Dendritic cell treated with granulocyte-macrophage colony-stimulating factor and Interleukin-4, amounts not matched to agents 40 ng/mL and 50 ng/mL, for 4 days (primary cell): ENCODE measurements at regions not wholly inside any gene's neighbourhood (a gene's known extent, or its start where the extent isn't known, plus 50 kb on each side); places are given as distances from the start of the nearest gene placed in this dataset.
"Not testable (repeated sequence)": the region's sequence is repeated elsewhere in the genome, so short reads cannot be mapped to it uniquely, and the experiment has no call there.

Experiments used
- H3K27ac Mint-ChIP-seq: one replicate; pipeline ENCODE4 v1.8.0; 2022; ENCODE audit warnings: mild to moderate bottlenecking, mixed read lengths
- H3K27me3 Mint-ChIP-seq: one replicate; pipeline ENCODE4 v1.8.0; 2022; ENCODE audit warnings: mild to moderate bottlenecking, mixed read lengths
- H3K36me3 Mint-ChIP-seq: one replicate; pipeline ENCODE4 v1.8.0; 2022; ENCODE audit warnings: low read depth, mixed read lengths
- H3K4me1 Mint-ChIP-seq: one replicate; pipeline ENCODE4 v1.8.0; 2022; ENCODE audit warnings: low read depth, mixed read lengths
- H3K4me3 Mint-ChIP-seq: one replicate; pipeline ENCODE4 v1.8.0; 2022; ENCODE audit warnings: mild to moderate bottlenecking, moderate library complexity, mixed read lengths
- H3K9me3 Mint-ChIP-seq: one replicate; pipeline ENCODE4 v1.8.0; 2022; ENCODE audit warnings: mixed read lengths
- intact Hi-C: fragments of 100-400 bp; cut with micrococcal nuclease; formaldehyde crosslinking; loops from one replicate; pipeline ENCODE4 v1.15.0; 2022

DNA sequence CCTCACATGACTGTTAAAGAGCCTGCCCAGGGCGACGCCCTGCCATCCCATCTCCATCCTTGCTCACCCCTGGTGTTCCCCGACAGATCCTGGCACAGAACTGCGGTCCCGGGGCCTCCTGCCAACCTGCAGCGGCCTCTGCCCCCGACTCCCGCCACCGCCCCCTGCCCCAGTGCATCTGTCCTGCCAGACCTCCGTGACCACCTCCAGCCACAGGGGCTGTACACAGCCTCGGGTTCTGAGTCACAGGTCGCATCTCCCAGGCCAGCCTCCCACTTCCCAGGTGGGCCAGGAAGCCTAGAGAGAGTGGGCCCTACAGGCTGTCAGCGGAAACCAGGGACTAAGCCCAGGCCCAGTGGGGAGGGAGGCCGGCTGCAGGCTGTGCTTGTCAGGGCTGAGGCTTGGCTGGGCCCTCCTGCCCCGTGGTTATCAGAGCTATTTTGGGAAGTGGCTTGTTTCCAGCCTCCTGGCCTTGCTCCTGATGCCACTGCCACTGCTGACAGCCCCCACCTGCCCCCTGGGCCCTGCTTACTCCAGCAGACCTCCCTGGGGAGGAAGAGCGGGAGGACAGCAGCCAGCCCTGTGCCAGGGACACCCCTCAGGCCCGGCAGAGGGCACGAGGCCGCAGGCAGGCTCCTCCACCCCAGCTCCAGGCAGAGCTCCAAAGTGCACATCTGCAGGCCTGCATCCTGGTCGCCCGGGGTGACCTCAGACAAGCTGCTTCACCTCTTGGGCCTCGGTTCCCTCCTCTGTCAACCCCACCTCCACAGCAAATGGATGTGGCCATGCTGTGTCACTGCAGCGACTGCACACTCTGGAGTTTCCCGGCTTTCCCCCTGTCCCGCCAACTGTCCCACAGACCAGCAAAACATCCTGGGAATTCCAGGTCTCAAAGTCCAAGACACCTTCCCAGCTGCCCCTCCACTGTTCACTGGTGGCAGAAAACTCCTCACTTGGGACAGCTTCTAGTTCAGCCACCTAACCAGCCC lies 124.1 kb upstream of the AKAP13 start:
- H3K27ac Mint-ChIP-seq, intact Hi-C loops, H3K36me3 Mint-ChIP-seq, H3K27me3 Mint-ChIP-seq, H3K4me1 Mint-ChIP-seq, H3K9me3 Mint-ChIP-seq, H3K4me3 Mint-ChIP-seq: not testable (repeated sequence)

DNA sequence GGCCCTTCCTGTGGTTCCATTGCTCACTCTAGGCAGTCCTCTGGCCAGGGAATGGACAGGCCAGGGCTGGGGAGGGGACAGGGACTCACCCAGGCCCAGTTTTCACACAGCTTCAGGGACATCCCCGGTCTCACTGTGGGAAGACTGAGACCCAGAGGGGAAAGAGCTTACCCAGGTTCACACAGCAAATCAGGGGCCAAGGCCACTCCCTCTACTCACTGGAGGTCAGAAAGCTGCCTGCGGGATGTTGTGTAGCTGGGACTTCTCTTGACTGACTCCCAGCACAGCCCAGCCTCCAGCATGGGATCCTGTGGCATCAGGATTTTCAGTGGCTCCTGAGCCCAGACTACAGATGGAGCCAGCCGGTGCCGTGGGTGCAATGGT lies 122.3 kb upstream of the AKAP13 start:
- intact Hi-C loops, H3K36me3 Mint-ChIP-seq, H3K4me3 Mint-ChIP-seq, H3K27me3 Mint-ChIP-seq, H3K4me1 Mint-ChIP-seq, H3K27ac Mint-ChIP-seq, H3K9me3 Mint-ChIP-seq: not testable (repeated sequence)

DNA sequence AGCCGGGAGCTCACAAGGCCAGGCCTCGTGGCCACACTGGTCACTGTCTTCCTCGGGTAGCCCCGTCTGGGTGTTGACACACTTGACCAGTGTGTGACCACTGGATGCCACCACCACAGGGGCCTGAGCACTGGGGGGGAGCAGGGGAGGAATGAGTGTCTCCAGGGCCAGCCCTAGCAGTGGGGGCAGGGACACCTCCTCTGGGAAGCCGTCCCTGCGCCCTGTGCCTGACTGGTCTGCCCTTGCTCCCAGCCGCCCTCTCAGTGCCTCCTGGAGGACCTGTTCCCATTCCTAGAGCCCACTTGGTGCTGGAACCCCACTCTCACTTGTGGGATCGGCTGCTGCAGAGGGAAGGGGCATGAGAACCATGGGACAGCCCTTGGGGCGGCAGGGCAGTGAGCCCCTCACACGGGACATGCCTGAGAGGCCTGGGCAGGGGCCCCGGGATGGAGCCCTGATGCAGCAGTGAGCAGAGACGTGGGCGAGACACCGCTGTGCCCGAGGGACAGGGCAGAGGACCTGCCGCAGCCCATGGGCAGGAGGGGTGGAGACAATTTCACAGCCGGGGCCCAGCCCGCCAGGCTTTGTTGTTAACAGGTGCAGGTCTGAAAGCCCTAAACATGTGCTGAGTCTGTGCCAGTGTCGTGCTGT lies 121.7 kb upstream of the AKAP13 start:
- intact Hi-C loops, H3K36me3 Mint-ChIP-seq, H3K9me3 Mint-ChIP-seq, H3K4me1 Mint-ChIP-seq, H3K4me3 Mint-ChIP-seq, H3K27ac Mint-ChIP-seq, H3K27me3 Mint-ChIP-seq: not testable (repeated sequence)

DNA sequence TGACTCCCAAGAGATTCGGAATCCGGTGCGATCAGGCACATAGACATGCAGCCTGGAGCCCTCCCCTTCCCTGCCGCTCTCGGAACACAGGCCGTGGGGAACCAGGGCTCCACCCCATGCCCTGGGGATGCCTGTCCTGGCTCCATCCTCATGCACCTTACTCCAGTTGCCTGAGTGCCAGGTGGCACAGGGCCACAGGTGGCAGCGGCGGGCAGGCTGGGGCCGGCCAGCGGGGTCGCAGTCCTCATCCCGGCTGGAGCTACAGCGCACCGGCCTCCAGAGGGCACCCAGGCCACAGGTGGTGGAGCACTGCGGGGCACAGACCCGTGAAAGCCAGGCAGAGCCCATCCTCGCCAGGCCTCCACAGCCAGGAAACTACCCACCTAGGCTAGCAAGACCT lies 119.9 kb upstream of the AKAP13 start:
- H3K9me3 Mint-ChIP-seq, intact Hi-C loops, H3K27me3 Mint-ChIP-seq, H3K36me3 Mint-ChIP-seq, H3K27ac Mint-ChIP-seq, H3K4me3 Mint-ChIP-seq, H3K4me1 Mint-ChIP-seq: not testable (repeated sequence)

DNA sequence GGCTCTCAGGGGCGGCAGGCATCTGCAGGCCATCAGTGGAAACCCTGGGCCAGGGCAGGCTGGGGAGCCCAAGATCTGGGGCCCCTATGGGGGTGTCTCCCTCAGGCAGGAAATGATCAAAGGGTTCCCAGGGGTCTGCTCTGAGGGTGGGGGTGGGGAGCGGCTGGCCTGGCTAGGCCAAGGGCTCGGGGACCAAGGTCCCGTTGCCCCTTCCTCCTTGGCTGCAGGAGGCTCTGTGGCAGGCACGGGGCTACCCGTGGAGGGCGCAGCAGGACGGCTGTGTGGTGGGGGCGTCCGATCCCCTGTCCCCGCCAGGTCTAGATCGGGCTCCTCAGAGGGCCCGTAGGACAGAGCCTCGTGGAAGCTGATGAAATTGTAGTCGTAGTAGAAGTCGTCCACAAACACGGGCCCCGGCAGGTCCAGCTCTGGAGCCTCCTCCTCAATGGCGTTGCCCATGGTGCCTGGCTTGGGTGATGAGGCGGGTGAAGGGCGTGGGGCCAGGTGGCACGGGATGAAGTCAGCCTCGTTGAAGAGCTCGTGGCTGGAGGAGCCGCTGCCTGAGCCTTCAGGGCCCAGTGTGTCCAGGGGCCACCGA lies 117.8 kb upstream of the AKAP13 start:
- H3K9me3 Mint-ChIP-seq, H3K27ac Mint-ChIP-seq, intact Hi-C loops, H3K36me3 Mint-ChIP-seq, H3K27me3 Mint-ChIP-seq, H3K4me3 Mint-ChIP-seq, H3K4me1 Mint-ChIP-seq: not testable (repeated sequence)

DNA sequence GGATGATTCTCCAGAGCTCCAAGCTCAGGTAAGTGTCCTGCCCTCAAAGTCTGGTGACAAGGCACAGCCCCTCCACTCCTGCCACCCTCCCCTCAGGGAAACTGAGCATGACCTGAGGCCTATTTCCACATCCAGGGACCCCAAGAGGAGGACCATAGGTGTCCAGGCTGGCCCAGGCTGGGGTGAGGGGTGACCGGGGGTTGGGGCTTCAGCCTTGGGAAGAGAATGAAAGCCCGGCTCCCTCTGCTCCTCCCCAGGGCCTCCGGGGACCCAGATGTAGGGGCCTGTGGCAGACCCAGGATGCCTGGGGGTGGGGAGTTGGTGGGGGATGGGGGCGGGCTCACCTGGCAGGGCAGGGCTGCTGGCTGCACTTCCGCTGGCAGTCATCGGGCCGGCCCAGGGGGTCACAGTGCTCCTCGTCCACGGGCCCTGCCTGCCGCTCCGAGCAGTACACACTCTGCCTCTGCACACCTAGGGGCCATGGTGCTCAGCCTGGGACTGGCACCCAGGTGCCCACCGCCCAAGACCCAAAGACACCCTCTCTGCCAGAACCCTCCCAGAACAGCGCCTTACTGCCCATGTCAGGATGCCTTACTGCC lies 116.5 kb upstream of the AKAP13 start:
- H3K4me1 Mint-ChIP-seq, H3K27me3 Mint-ChIP-seq, intact Hi-C loops, H3K27ac Mint-ChIP-seq, H3K9me3 Mint-ChIP-seq, H3K36me3 Mint-ChIP-seq, H3K4me3 Mint-ChIP-seq: not testable (repeated sequence)

DNA sequence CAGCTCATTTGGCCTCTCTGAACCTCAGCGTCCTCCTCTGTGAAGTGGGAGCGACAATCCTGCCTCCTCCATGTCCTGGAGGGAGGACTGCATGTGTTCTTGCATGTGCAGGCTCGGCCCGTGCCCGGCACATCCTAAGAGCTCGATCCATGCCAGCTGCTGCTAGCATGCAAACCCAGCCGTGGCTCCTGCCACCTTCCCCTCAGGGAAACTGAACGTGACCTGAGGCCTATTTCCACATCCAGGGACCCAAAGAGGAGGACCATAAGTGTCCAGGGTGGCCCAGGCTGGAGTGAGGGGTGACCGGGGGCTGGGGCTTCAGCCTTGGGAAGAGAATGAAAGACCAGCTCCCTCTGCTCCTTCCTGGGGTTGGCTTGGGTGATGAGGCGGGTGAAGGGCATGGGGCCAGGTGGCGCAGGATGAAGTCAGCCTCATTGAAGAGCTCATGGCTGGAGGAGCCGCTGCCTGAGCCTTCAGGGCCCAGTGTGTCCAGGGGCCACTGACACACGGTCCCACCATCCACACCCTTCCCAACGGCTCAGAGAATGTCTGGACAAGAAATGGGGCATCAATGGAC lies 115.7 kb upstream of the AKAP13 start:
- H3K27me3 Mint-ChIP-seq, H3K9me3 Mint-ChIP-seq, H3K4me3 Mint-ChIP-seq, intact Hi-C loops, H3K27ac Mint-ChIP-seq, H3K4me1 Mint-ChIP-seq, H3K36me3 Mint-ChIP-seq: not testable (repeated sequence)

DNA sequence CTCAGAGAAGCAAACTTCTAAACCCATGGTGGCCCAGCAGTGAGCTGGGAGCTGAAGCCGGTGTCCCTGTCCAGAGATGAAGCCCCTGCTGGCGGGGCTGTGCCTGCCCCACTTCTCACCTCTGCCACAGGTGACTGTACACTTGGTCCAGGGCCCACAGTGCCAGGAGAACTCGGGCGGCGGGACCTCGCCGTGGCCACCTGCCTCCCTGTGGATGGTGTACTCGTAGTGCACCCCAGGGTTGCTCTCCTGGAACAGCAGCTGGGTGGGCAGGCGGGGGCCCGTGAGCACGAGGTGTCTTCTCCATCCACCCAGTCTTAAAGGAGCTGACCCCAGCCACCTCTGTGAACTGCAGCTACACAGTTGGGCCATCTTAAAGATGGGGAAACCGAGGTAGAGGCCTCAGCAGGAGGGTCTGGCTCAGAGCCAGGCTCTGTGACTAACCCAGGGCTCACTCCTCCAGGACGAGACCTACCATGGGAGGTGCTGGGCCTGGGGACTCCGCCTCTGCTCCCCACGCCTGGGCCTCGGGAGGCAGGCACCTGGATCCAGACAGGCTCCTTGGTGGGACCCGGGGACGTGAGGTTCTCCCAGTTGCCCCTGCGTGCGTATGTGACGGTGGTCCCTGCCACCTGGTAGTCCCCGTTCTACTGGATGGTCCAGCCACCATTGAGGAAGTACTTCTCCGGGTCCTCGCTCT lies 113.1 kb upstream of the AKAP13 start:
- H3K36me3 Mint-ChIP-seq, H3K4me1 Mint-ChIP-seq, H3K4me3 Mint-ChIP-seq, H3K27me3 Mint-ChIP-seq, intact Hi-C loops, H3K9me3 Mint-ChIP-seq, H3K27ac Mint-ChIP-seq: not testable (repeated sequence)

DNA sequence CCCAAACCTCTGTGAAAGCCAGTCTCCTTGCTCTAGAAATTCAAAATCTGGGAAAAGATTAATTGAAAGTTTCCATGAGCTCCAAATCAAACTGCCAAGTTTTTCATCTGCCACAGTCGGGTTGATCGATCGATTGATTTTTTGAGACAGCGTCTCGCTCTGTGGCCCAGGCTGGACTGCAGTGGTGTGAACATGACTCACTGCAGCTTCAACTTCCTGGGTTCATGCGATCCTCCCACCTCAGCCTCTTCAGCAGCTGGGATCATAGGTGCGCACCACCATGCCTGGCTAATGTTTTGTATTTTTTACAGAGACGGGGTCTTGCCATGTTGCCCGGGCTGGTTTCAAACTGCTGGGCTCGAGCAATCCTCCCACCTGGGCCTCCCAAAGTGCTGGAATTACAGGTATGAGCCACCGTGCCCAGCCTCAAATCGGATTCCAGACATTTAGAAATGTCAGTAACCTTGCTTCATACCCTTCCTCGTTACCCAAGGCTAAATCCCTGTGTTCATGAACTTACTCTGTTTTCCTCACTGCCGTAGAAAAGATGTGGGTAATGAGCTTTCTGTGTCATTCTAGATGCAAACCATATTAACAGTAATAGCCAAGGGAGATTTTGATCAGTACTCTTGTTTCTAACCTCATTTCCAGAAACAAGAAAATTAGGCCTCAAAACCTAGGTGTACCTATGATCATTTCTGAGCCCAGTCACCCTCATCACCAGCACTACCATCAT lies 105.9 kb upstream of the AKAP13 start:
- Mint-ChIP-seq H3K27me3 (no peaks in the 10 kb centered on the region), H3K27ac (no peak overlapping the region)

DNA sequence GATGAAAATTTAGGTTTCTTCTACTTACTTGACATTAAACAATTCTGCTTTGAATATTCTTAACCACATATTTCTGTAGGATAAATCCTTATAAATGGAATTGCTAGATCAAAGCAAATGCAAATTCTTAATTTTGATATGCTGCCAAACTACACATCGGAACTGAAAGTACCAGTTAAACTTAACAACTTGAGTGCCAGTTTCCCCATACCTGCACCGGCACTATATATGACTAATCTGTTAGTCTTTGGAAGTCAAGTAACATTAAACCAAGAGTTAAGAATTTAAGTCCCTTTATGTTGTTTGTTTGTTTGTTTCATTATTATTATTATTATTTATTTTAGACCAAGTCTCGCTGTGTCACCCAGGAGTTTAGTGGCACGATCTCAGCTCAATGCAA lies 103.9 kb upstream of the AKAP13 start:
- no peaks in the 10 kb centered on the region for H3K9me3 Mint-ChIP-seq
- no peaks in the 10 kb centered on the region for H3K27me3 Mint-ChIP-seq
- intact Hi-C loops, result no loop called here
- H3K27ac Mint-ChIP-seq, result no peak overlapping the region
- no peaks in the 10 kb centered on the region for H3K4me1 Mint-ChIP-seq
- no peaks in the 10 kb centered on the region for H3K36me3 Mint-ChIP-seq
- H3K4me3 Mint-ChIP-seq, result no peak overlapping the region

More for the DNA sequence above, 105.9 kb upstream of the AKAP13 start:
- intact Hi-C loops, result no loop called here
- Mint-ChIP-seq H3K9me3 (no peaks in the 10 kb centered on the region), H3K4me3 (no peak overlapping the region), H3K4me1 (no peaks in the 10 kb centered on the region), H3K36me3 (no peaks in the 10 kb centered on the region)

DNA sequence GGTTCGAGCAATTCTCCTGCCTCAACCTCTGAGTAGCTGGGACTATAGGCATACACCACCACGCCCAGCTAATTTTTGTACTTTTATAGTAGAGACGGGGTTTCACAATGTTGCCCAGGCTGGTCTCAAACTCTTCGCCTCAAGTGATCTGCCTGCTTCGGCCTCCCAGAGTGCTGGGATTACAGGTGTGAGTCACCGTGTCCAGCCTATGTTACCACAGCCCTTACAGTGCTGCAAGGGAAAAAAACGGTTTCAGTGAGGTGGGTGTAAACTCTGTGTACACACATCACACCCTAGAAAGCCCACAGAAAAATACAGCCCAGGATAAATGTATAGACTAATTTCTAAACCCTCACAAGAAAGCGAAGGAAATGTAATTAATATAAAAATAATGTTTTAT lies 103.5 kb upstream of the AKAP13 start:
- Mint-ChIP-seq H3K9me3 (no peaks in the 10 kb centered on the region), H3K4me3 (no peak overlapping the region), H3K4me1 (no peaks in the 10 kb centered on the region), H3K36me3 (no peaks in the 10 kb centered on the region), H3K27me3 (no peaks in the 10 kb centered on the region), H3K27ac (no peak overlapping the region)
- intact Hi-C loops, result no loop called here

DNA sequence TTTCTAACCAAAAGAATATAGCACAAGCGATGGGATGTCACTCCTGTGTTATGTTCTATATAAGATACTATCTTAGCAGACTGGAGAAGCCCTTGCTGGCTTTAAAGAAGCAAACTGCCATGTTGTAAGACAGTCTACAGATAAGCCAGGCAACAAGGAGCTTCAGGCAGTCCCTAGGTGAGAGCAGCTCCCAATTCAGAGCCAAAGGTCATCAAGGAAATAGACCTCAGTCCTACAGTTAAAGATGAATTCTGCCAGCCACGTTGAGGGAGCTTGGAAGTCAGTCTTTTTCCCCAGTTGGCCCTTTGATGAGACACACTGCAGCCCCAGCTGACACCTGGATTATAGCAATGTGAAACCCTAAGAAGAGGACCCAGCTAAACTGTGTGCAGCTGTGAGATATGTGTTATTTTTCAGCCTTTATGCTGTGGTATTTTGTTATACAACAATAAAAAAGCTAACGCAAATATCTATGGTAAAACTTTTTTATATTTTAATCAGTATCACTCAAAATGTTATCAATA lies 102.5 kb upstream of the AKAP13 start:
- H3K36me3 Mint-ChIP-seq, result no peaks in the 10 kb centered on the region
- no peaks in the 10 kb centered on the region for H3K9me3 Mint-ChIP-seq
- H3K4me3 Mint-ChIP-seq, result no peak overlapping the region
- no peaks in the 10 kb centered on the region for H3K4me1 Mint-ChIP-seq
- no peaks in the 10 kb centered on the region for H3K27me3 Mint-ChIP-seq
- intact Hi-C loops, result no loop called here
- H3K27ac Mint-ChIP-seq, result no peak overlapping the region

DNA sequence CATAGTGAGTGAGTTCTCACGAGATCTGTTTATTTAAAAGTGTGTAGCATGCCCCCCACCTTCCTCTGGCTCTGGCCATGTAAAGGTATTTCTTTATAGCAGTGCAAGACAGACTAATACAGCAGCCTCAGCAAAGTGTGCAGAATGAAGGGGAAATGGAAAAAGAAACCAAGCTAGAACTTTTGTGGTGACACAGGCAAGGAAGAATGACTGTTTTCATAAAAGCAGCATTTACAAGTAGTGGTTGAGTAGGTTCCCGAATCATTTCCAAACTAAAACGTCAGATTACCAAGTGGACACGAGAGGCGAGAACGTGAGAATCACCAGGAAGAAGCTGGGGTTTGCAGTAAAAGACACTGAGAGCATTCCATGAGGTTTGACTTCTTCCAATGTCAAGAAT lies 100.2 kb upstream of the AKAP13 start:
- intact Hi-C loops, result no loop called here
- Mint-ChIP-seq H3K4me1 (no peaks in the 10 kb centered on the region), H3K27ac (no peak overlapping the region)

More for the DNA sequence above, 100.2 kb upstream of the AKAP13 start:
- Mint-ChIP-seq H3K27me3 (no peaks in the 10 kb centered on the region), H3K36me3 (no peaks in the 10 kb centered on the region), H3K4me3 (no peak overlapping the region), H3K9me3 (no peaks in the 10 kb centered on the region)
